PC-3 (cell line): ENCODE measurements at regions not wholly inside any gene's neighbourhood (a gene's known extent, or its start where the extent isn't known, plus 50 kb on each side); places are given as distances from the start of the nearest gene placed in this dataset.

Experiments
- CTCF ChIP-seq: fragments of 300-600 bp; sonication (generic); conservative IDR thresholded peaks from 2 replicates; pipeline ENCODE4 v1.5.1; 2017; ENCODE audit warnings: antibody characterized with exemption, low read depth, mild to moderate bottlenecking, low read length
- EZH2 ChIP-seq: fragments of 300-600 bp; sonication (generic); IDR thresholded peaks from one replicate; pipeline ENCODE4 v1.6.1; 2017; ENCODE audit warnings: antibody characterized with exemption, mild to moderate bottlenecking, low read length; ENCODE audit not compliant: unreplicated experiment
- EZH2phosphoT487 ChIP-seq: fragments of 300-600 bp; sonication (generic); IDR thresholded peaks from 2 replicates; pipeline ENCODE4 v1.6.1; 2018; ENCODE audit warnings: mild to moderate bottlenecking, antibody characterized with exemption, low read length, borderline replicate concordance

- TF ChIP-seq CTCF (no peak), EZH2phosphoT487 (no peak), EZH2 (no peak)
Observed at GRCh38 chr4:125744891-125745364, 430.2 kb downstream of the FAT4 start.
